GM12878 (cell line): ENCODE measurements at regions not wholly inside any gene's neighbourhood (a gene's known extent, or its start where the extent isn't known, plus 50 kb on each side); places are given as distances from the start of the nearest gene placed in this dataset.

Experiments
- CHD1 ChIP-seq: IDR thresholded peaks from 2 replicates; pipeline ENCODE4 v1.6.1; 2012; ENCODE audit warnings: low read depth, low read length, improper control_type of control experiment
- CREB1 ChIP-seq: IDR thresholded peaks from 2 replicates; pipeline ENCODE4 v1.6.1; 2012; ENCODE audit warnings: low read depth, mild to moderate bottlenecking, inconsistent platforms
- EED ChIP-seq: sonication (generic); IDR thresholded peaks from 2 replicates; pipeline ENCODE4 v1.6.1; 2016; ENCODE audit warnings: antibody characterized with exemption, low read depth
- IKZF1 ChIP-seq: fragments of 450-650 bp; conservative IDR thresholded peaks from 2 replicates; pipeline ENCODE4 v1.6.1; 2017; ENCODE audit warnings: antibody characterized with exemption, mild to moderate bottlenecking
- JUNB ChIP-seq: IDR thresholded peaks from 2 replicates; pipeline ENCODE4 v1.6.1; 2016; ENCODE audit warnings: antibody characterized with exemption, mild to moderate bottlenecking
- NBN ChIP-seq: fragments of 450-650 bp; IDR thresholded peaks from 2 replicates; pipeline ENCODE4 v1.6.1; 2016
- NFYA ChIP-seq: IDR thresholded peaks from 2 replicates; pipeline ENCODE4 v1.6.1; 2011; ENCODE audit warnings: low read depth, mild to moderate bottlenecking, low read length, improper control_type of control experiment, borderline replicate concordance
- POLR2A ChIP-seq: IDR thresholded peaks from 2 replicates; pipeline ENCODE4 v1.6.1; 2011; ENCODE audit warnings: low read depth, mild to moderate bottlenecking, low read length
- RELB ChIP-seq: fragments of 450-650 bp; IDR thresholded peaks from 2 replicates; pipeline ENCODE4 v1.6.1; 2017; ENCODE audit warnings: low read depth, mild to moderate bottlenecking, moderate library complexity
- RUNX3 ChIP-seq: IDR thresholded peaks from 2 replicates; pipeline ENCODE4 v1.6.1; 2012; ENCODE audit warnings: low read length, inconsistent platforms
- ZNF622 ChIP-seq: fragments of 450-650 bp; IDR thresholded peaks from 2 replicates; pipeline ENCODE4 v1.6.1; 2017; ENCODE audit warnings: mild to moderate bottlenecking, inconsistent platforms
- ZZZ3 ChIP-seq: IDR thresholded peaks from 2 replicates; pipeline ENCODE4 v1.6.1; 2011; ENCODE audit warnings: low read depth; ENCODE audit not compliant: control insufficient read depth, insufficient read length
- TF ChIP-seq, protein P1 (sequence below): fragments of 450-650 bp; IDR thresholded peaks from 2 replicates; pipeline ENCODE4 v1.6.1; 2017; ENCODE audit warnings: mild to moderate bottlenecking, moderate library complexity
- TF ChIP-seq, protein P2 (sequence below): IDR thresholded peaks from 2 replicates; pipeline ENCODE4 v1.6.1; 2012; ENCODE audit warnings: low read depth, low read length, improper control_type of control experiment
- TF ChIP-seq, protein P3 (sequence below): fragments of 450-650 bp; IDR thresholded peaks from 2 replicates; pipeline ENCODE4 v1.6.1; 2017; ENCODE audit warnings: mild to moderate bottlenecking, moderate library complexity
- TF ChIP-seq, protein P4 (sequence below): IDR thresholded peaks from 2 replicates; pipeline ENCODE4 v1.6.1; 2012; ENCODE audit warnings: improper control_type of control experiment, low read depth, low read length; ENCODE audit not compliant: insufficient replicate concordance

DNA sequence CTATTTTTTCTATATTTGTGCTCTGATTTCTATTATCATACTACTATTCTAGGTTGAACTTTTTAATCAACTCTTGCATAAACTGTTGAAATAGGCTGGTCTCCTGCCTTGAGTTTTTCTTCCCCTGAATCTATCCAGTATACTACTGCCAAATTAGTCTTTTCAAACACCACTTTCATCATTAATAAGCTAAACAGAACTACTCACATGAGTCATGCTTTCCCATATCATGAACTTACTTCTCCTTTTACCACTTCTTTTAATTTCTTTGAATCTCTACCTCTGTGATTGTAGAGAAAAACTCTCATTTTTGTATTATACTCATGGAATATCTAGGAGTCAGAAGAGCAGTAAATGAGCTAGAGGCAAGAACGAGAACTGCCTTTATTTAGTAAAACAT is 340.3 kb upstream of the PDE3A start (continued):
- TF ChIP-seq, protein P1, sequence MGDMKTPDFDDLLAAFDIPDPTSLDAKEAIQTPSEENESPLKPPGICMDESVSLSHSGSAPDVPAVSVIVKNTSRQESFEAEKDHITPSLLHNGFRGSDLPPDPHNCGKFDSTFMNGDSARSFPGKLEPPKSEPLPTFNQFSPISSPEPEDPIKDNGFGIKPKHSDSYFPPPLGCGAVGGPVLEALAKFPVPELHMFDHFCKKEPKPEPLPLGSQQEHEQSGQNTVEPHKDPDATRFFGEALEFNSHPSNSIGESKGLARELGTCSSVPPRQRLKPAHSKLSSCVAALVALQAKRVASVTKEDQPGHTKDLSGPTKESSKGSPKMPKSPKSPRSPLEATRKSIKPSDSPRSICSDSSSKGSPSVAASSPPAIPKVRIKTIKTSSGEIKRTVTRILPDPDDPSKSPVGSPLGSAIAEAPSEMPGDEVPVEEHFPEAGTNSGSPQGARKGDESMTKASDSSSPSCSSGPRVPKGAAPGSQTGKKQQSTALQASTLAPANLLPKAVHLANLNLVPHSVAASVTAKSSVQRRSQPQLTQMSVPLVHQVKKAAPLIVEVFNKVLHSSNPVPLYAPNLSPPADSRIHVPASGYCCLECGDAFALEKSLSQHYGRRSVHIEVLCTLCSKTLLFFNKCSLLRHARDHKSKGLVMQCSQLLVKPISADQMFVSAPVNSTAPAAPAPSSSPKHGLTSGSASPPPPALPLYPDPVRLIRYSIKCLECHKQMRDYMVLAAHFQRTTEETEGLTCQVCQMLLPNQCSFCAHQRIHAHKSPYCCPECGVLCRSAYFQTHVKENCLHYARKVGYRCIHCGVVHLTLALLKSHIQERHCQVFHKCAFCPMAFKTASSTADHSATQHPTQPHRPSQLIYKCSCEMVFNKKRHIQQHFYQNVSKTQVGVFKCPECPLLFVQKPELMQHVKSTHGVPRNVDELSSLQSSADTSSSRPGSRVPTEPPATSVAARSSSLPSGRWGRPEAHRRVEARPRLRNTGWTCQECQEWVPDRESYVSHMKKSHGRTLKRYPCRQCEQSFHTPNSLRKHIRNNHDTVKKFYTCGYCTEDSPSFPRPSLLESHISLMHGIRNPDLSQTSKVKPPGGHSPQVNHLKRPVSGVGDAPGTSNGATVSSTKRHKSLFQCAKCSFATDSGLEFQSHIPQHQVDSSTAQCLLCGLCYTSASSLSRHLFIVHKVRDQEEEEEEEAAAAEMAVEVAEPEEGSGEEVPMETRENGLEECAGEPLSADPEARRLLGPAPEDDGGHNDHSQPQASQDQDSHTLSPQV, result no peak
- 0 out of 2 replicates have a peak, but pooled peaks have one; percentile 25 for TF ChIP-seq IKZF1
- TF ChIP-seq ZNF622, result no peak
- TF ChIP-seq POLR2A, result no peak
- no peak for TF ChIP-seq EED
- TF ChIP-seq, protein P2, sequence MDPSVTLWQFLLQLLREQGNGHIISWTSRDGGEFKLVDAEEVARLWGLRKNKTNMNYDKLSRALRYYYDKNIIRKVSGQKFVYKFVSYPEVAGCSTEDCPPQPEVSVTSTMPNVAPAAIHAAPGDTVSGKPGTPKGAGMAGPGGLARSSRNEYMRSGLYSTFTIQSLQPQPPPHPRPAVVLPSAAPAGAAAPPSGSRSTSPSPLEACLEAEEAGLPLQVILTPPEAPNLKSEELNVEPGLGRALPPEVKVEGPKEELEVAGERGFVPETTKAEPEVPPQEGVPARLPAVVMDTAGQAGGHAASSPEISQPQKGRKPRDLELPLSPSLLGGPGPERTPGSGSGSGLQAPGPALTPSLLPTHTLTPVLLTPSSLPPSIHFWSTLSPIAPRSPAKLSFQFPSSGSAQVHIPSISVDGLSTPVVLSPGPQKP, result no peak
- TF ChIP-seq, protein P3, sequence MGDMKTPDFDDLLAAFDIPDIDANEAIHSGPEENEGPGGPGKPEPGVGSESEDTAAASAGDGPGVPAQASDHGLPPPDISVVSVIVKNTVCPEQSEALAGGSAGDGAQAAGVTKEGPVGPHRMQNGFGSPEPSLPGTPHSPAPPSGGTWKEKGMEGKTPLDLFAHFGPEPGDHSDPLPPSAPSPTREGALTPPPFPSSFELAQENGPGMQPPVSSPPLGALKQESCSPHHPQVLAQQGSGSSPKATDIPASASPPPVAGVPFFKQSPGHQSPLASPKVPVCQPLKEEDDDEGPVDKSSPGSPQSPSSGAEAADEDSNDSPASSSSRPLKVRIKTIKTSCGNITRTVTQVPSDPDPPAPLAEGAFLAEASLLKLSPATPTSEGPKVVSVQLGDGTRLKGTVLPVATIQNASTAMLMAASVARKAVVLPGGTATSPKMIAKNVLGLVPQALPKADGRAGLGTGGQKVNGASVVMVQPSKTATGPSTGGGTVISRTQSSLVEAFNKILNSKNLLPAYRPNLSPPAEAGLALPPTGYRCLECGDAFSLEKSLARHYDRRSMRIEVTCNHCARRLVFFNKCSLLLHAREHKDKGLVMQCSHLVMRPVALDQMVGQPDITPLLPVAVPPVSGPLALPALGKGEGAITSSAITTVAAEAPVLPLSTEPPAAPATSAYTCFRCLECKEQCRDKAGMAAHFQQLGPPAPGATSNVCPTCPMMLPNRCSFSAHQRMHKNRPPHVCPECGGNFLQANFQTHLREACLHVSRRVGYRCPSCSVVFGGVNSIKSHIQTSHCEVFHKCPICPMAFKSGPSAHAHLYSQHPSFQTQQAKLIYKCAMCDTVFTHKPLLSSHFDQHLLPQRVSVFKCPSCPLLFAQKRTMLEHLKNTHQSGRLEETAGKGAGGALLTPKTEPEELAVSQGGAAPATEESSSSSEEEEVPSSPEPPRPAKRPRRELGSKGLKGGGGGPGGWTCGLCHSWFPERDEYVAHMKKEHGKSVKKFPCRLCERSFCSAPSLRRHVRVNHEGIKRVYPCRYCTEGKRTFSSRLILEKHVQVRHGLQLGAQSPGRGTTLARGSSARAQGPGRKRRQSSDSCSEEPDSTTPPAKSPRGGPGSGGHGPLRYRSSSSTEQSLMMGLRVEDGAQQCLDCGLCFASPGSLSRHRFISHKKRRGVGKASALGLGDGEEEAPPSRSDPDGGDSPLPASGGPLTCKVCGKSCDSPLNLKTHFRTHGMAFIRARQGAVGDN, result no peak
- TF ChIP-seq NFYA, result no peak
- TF ChIP-seq, protein P4, sequence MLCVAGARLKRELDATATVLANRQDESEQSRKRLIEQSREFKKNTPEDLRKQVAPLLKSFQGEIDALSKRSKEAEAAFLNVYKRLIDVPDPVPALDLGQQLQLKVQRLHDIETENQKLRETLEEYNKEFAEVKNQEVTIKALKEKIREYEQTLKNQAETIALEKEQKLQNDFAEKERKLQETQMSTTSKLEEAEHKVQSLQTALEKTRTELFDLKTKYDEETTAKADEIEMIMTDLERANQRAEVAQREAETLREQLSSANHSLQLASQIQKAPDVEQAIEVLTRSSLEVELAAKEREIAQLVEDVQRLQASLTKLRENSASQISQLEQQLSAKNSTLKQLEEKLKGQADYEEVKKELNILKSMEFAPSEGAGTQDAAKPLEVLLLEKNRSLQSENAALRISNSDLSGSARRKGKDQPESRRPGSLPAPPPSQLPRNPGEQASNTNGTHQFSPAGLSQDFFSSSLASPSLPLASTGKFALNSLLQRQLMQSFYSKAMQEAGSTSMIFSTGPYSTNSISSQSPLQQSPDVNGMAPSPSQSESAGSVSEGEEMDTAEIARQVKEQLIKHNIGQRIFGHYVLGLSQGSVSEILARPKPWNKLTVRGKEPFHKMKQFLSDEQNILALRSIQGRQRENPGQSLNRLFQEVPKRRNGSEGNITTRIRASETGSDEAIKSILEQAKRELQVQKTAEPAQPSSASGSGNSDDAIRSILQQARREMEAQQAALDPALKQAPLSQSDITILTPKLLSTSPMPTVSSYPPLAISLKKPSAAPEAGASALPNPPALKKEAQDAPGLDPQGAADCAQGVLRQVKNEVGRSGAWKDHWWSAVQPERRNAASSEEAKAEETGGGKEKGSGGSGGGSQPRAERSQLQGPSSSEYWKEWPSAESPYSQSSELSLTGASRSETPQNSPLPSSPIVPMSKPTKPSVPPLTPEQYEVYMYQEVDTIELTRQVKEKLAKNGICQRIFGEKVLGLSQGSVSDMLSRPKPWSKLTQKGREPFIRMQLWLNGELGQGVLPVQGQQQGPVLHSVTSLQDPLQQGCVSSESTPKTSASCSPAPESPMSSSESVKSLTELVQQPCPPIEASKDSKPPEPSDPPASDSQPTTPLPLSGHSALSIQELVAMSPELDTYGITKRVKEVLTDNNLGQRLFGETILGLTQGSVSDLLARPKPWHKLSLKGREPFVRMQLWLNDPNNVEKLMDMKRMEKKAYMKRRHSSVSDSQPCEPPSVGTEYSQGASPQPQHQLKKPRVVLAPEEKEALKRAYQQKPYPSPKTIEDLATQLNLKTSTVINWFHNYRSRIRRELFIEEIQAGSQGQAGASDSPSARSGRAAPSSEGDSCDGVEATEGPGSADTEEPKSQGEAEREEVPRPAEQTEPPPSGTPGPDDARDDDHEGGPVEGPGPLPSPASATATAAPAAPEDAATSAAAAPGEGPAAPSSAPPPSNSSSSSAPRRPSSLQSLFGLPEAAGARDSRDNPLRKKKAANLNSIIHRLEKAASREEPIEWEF, result no peak
- TF ChIP-seq ZZZ3, result no peak
- no peak for TF ChIP-seq CHD1
- TF ChIP-seq JUNB, result peak; percentile 66
- no peak for TF ChIP-seq CREB1
- TF ChIP-seq RELB, result peak; percentile 51; the same call in 1 of the 2 replicates
- TF ChIP-seq NBN, result no peak
- peak; percentile 12; the same call in 1 of the 2 replicates for TF ChIP-seq RUNX3
